SU-DHL-6 (cell line): ENCODE measurements at regions not wholly inside any gene's neighbourhood (a gene's known extent, or its start where the extent isn't known, plus 50 kb on each side); places are given as distances from the start of the nearest gene placed in this dataset.

Source experiments
- H2AFZ ChIP-seq: fragments of 200-600 bp; sonication (generic); 2 replicates; pipeline ENCODE4 v1.6.1; 2014; ENCODE audit warnings: low read depth, mild to moderate bottlenecking, moderate library complexity, mixed read lengths, antibody characterized with exemption, low read length; ENCODE audit not compliant: severe bottlenecking
- H3F3A ChIP-seq: fragments of 200-600 bp; shearing (Covaris generic); 2 replicates; pipeline ENCODE4 v1.6.0; 2016; ENCODE audit warnings: antibody characterized with exemption, mild to moderate bottlenecking; ENCODE audit not compliant: insufficient read depth
- H3K27ac ChIP-seq: fragments of 200-600 bp; sonication (generic); 2 replicates; pipeline ENCODE4 v1.5.1; 2016; ENCODE audit warnings: low read depth, mild to moderate bottlenecking, low read length, moderate library complexity, mixed read lengths
- H3K27me3 ChIP-seq: fragments of 200-600 bp; sonication (generic), shearing (Covaris generic); 2 replicates; pipeline ENCODE4 v1.6.0; 2014; ENCODE audit warnings: mild to moderate bottlenecking, low read length
- H3K36me3 ChIP-seq: fragments of 200-600 bp; sonication (generic); 2 replicates; pipeline ENCODE4 v1.6.1; 2014; ENCODE audit warnings: mild to moderate bottlenecking, low read length, mixed read lengths
- H3K4me2 ChIP-seq: fragments of 300-600, 200-600 bp; shearing (Covaris generic), sonication (generic); 2 replicates; pipeline ENCODE4 v1.6.0; 2014; ENCODE audit warnings: low read length, low read depth, mild to moderate bottlenecking; ENCODE audit not compliant: poor library complexity, severe bottlenecking
- H3K4me3 ChIP-seq: fragments of 200-600 bp; sonication (generic); 2 replicates; pipeline ENCODE4 v1.5.1; 2014; ENCODE audit warnings: antibody characterized with exemption, low read length, mild to moderate bottlenecking, mixed read lengths; ENCODE audit not compliant: insufficient read depth, poor library complexity, severe bottlenecking
- H3K79me2 ChIP-seq: fragments of 200-600 bp; sonication (generic); 2 replicates; pipeline ENCODE4 v1.6.1; 2014; ENCODE audit warnings: mild to moderate bottlenecking, low read length, moderate library complexity; ENCODE audit not compliant: insufficient read depth
- H3K9ac ChIP-seq: fragments of 200-600 bp; sonication (generic); 2 replicates; pipeline ENCODE4 v1.7.0; 2014; ENCODE audit warnings: mild to moderate bottlenecking, low read length
- H3K9me2 ChIP-seq: fragments of 200-600 bp; sonication (generic); replicated peaks from 2 replicates; pipeline ENCODE4 v1.6.1; 2014; ENCODE audit warnings: low read length; ENCODE audit not compliant: insufficient read depth
- H3K9me3 ChIP-seq: fragments of 200-600 bp; sonication (generic); 2 replicates; pipeline ENCODE4 v1.6.1; 2014; ENCODE audit warnings: low read length, mixed read lengths; ENCODE audit not compliant: insufficient read depth
- H4K20me1 ChIP-seq: fragments of 200-600 bp; sonication (generic); 2 replicates; pipeline ENCODE4 v1.6.1; 2014; ENCODE audit warnings: low read depth, mild to moderate bottlenecking, antibody characterized with exemption, low read length, moderate library complexity, mixed read lengths
- EZH2phosphoT487 ChIP-seq: fragments of 200-600 bp; sonication (generic), shearing (Covaris generic); conservative IDR thresholded peaks from 2 replicates; pipeline ENCODE4 v1.6.1; 2018; ENCODE audit warnings: mild to moderate bottlenecking, antibody characterized with exemption, low read length, moderate library complexity, mixed read lengths
- TF ChIP-seq, protein P1 (sequence below): fragments of 200-600 bp; sonication (generic); IDR thresholded peaks from one replicate; pipeline ENCODE4 v1.5.1; 2017; ENCODE audit warnings: antibody characterized with exemption, mild to moderate bottlenecking, low read length, moderate library complexity; ENCODE audit not compliant: insufficient read depth, poor library complexity, severe bottlenecking

DNA sequence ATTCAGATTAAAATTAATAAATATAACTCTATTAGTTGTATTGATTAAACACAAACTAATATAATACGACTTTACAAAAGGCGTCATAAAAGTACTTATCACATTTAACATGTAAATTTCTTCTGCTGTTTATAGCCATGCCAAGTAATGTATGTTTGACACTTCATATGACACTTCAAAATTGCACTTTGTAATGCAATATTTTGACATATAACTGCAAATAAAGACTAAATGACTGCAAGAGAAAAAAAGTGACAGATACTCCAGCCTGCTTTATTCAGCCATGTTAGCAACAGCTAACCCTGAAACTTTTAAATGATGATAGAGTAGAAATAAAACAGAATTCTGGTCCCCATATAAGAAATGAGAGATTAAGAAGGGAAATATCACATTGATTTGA is 1238.0 kb downstream of the MRPL39 start:
- TF ChIP-seq, protein P1, sequence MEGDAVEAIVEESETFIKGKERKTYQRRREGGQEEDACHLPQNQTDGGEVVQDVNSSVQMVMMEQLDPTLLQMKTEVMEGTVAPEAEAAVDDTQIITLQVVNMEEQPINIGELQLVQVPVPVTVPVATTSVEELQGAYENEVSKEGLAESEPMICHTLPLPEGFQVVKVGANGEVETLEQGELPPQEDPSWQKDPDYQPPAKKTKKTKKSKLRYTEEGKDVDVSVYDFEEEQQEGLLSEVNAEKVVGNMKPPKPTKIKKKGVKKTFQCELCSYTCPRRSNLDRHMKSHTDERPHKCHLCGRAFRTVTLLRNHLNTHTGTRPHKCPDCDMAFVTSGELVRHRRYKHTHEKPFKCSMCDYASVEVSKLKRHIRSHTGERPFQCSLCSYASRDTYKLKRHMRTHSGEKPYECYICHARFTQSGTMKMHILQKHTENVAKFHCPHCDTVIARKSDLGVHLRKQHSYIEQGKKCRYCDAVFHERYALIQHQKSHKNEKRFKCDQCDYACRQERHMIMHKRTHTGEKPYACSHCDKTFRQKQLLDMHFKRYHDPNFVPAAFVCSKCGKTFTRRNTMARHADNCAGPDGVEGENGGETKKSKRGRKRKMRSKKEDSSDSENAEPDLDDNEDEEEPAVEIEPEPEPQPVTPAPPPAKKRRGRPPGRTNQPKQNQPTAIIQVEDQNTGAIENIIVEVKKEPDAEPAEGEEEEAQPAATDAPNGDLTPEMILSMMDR: no peak
- TF ChIP-seq EZH2phosphoT487: no peak
- Histone ChIP-seq H3F3A (no peaks in the 10 kb centered on the region), H3K27ac (no peak overlapping the region), H3K9me2 (no peaks in the 10 kb centered on the region), H3K36me3 (no peaks in the 10 kb centered on the region), H3K9me3 (no peaks in the 10 kb centered on the region), H2AFZ (no peak overlapping the region), H3K9ac (no peak overlapping the region), H4K20me1 (no peaks in the 10 kb centered on the region), H3K4me2 (no peak overlapping the region), H3K4me3 (no peak overlapping the region), H3K27me3 (no peaks in the 10 kb centered on the region), H3K79me2 (no peaks in the 10 kb centered on the region)

DNA sequence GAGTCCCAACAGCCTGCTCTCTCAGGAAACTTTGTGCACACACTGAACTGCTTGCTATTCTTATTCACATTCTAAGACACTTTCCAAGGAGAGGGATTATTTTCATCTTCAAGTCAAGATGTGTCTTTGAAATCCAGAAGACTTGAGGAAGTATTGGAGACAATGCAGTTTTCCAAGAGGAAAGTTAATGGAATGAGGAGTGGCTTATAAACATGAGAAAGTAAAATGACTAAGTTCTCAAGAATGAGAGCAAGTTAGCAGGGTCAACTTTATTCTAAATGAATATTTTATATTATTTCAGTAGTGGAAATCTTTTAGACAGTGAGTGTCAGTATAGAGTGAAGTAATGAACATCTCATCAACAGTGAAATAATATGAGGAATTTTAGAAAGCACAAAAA is 1239.3 kb downstream of the MRPL39 start:
- Histone ChIP-seq H3K4me2 (no peak overlapping the region), H3K9me2 (no peaks in the 10 kb centered on the region), H3K36me3 (no peaks in the 10 kb centered on the region), H3K9me3 (no peaks in the 10 kb centered on the region), H3F3A (no peaks in the 10 kb centered on the region), H2AFZ (no peak overlapping the region), H3K79me2 (no peaks in the 10 kb centered on the region), H3K9ac (no peak overlapping the region), H3K27me3 (no peaks in the 10 kb centered on the region), H3K4me3 (no peak overlapping the region), H4K20me1 (no peaks in the 10 kb centered on the region), H3K27ac (no peak overlapping the region)
- TF ChIP-seq, protein P1: no peak
- TF ChIP-seq EZH2phosphoT487: no peak

DNA sequence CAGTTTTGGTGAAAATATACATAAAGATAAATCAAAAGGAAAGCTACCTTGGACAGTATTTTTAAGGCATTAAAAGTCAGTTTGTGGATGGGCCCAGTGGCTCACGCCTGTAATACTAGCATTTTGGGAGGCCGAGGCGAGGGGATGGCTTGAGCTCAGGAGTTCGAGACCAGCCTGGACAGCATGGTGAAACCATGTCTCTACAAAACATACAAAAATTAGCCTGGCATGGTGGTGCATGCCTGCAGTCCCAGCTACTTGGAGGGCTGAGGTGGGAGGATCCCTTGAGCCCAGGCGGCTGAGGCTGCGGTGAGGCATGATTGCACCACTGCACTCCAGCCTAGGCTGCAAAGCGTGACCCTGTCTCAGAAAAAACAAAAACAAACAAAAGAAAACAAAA is 1253.8 kb downstream of the MRPL39 start:
- Histone ChIP-seq H4K20me1 (no peaks in the 10 kb centered on the region), H3K9ac (no peak overlapping the region), H3K27me3 (no peaks in the 10 kb centered on the region), H3F3A (no peaks in the 10 kb centered on the region), H3K9me2 (no peaks in the 10 kb centered on the region), H3K36me3 (no peaks in the 10 kb centered on the region), H3K27ac (no peak overlapping the region), H3K4me2 (no peak overlapping the region), H3K79me2 (no peaks in the 10 kb centered on the region), H3K4me3 (no peak overlapping the region), H3K9me3 (no peaks in the 10 kb centered on the region), H2AFZ (no peak overlapping the region)
- no peak for TF ChIP-seq EZH2phosphoT487
- TF ChIP-seq, protein P1: no peak
